Inferior parietal cortex (tissue), 1 donor: ENCODE measurements at regions not wholly inside any gene's neighbourhood (a gene's known extent, or its start where the extent isn't known, plus 50 kb on each side); places are given as distances from the start of the nearest gene placed in this dataset.

Experiments
- DNase-seq: peaks from one replicate; pipeline ENCODE4 v3.0.0-alpha.2; 2016; ENCODE audit errors: extremely low spot score

- no peak for DNase-seq
These were observed 1209.6 kb downstream of the PCDH7 start for GRCh38 chr4:31929676-31930345.

DNA sequence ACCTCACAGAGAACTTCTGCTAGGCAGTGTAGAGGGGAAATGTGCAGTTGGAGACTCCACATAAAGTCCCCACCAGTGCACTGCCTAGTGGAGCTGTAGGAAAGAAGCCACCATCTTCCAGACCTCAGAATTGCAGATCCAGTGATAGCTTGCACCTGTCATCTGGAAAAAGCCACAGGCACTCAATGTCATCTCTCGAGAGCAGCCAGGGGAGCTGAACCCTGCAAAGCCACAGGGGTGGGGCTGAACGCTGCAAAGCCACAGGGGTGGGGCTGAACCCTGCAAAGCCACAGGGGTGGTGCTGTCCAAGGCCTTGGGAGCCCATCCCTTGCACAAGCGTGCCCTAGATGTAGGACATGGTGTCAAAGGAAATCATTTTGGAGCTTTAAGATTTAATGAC, 1226.3 kb downstream of the PCDH7 start:
- DNase-seq, result no peak

DNA sequence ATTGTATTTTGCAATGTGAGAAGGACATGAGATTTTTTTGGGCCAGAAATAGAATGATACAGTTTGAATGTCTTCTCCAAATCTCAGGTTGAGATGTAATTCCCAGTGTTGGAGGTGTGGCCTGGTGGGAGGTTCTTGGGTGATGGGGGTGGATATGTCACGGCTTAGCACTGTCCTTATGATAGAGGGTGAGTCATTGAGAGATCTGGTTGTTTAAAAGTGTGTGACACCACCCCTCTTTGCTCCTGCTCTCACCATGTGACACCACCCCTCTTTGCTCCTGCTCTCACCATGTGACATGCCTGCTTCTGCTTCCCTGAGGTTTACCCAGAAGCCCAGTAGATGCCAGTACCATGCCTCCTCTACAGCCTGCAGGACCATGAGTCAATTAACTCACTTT, 1226.9 kb downstream of the PCDH7 start:
- DNase-seq, result no peak

DNA sequence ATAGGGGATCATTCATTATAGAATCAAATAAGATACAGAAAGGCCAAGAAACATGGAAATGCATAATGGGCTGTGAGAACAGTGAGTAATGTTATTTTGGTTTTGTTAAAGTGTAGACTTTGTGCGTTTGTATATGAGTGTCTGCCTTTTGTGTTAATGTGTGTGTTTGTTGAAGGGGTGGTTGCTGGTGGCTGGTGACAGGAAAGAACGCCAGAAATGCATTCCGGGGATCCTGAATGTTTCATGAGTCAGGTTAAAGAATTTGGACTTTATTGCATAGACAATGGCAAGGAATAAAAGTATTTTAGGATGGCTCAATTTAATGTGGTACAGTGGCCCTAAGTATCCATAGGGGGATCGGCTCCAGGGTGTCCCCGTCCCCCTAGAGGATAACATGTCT, 1228.9 kb downstream of the PCDH7 start:
- DNase-seq, result no peak

DNA sequence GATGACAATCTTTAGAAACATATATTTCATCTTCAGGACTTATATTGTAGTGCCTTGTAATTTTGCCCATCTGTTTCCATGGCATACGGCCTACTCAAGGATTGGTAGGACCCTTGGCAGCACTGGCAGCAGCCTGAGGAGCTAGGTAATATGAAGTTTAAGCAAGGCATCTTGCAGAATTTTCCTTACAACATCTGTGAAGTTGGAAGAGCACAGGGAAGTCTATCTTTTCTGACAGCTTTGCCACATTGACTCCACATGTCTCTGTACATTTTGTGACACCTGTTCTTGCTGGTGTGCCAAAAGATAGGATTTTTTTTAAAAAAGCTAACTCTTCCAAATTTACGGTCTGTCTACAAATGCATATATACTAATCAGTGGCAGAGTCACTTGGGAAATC, 1235.2 kb downstream of the PCDH7 start:
- DNase-seq, result no peak

DNA sequence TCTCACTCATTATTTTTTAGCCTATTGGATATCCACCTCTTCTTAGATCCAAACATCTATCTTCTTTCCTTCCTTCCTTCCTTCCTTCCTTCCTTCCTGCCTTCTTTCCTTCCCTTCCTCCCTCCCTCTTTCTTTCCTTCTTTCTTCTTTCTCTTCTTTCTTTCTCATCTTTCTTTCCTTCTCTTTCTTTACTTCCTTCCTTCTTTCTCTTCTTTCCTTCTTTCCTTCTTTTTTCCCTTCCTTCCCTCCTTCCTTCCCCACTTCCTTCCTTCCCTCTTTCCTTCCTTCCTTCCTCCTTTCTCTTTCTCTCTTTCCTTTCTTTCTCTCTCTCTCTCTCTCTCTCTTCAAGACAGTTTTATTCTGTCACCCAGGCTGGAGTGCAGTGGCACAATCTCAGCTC, 1239.8 kb downstream of the PCDH7 start:
- DNase-seq, result no peak

DNA sequence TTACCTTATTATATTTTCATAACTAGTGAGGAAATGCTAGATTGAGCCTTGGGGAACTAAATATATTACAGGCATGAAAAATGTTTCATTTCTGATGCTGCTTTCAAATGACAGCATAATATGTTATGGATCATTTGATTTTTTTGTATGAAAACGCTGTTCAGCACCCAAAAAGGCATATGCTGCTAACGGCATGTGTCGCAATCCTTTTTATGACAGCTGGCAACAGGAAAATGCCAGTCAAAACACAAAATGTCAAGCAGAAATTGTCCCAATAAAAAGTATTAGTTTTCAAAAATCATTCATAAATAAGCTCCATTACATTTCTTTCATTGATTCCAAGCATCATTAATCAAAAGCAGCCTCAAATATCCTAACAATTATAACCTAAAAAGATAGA, 1244.5 kb downstream of the PCDH7 start:
- DNase-seq, result no peak

- DNase-seq, result no peak
These were observed 1248.7 kb downstream of the PCDH7 start for GRCh38 chr4:31968842-31969241.

DNA sequence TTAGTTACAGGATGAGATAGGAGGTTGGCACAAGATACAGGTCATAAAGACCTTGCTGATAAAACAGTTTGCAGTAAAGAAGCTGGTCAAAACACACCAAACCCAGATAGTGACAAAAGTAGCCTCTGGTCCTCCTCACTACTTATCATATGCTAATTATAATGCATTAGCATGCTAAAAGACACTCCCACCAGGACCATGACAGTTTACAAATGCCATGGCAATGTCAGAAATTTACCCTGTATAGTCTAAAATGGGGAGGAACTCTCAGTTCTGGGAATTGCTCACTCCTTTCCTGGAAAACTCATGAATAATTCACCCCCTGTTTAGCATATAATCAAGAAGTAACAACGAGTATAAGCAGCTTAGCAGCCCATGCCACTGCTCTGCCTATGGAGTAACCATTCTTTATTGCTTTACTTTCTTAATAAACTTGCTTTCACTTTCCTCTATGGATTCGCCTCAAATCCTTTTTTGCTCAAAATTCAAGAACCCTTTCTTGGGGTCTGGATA, 1254.4 kb downstream of the PCDH7 start:
- DNase-seq, result no peak

DNA sequence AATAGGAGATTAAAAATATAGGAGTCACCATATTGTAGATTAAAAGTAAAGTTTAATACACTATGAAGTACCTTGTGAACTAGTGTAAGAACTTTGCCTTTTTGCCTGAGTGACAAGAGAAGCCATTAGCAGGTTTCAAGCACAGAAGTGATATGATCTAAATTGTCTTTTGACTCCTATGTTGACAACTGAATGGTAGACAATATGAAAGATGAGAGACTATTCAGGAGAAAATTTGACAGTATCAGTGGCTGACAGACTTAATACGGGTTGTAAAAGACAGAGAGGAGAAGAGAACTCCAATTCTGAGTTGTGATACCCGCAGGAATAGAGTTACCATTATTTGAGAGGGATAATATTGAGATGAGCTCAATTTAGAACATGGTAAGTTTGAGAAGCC, 1259.8 kb downstream of the PCDH7 start:
- DNase-seq, result no peak

- DNase-seq, result no peak
These were observed 1263.1 kb downstream of the PCDH7 start for GRCh38 chr4:31983246-31983645.

DNA sequence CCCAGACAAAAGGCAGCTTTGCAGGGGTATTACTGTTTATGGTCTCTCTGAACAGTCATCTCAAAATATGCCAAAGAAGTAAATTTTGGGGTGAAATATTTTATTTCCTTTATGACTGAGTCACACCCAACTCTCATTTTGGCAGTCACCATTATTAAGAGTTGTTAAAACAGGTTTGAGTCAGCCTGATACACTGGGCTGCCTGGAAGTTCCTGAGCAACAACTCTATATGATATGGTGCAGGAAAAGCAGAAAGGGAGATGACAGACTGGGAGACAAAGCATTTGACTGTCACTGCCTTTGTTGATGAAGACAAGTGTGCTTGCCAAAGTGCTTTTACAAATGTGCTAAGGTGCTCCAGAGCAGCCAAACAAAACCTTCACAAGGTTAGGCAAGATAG, 1263.5 kb downstream of the PCDH7 start:
- DNase-seq, result no peak

- no peak for DNase-seq
These were observed 1264.7 kb downstream of the PCDH7 start for GRCh38 chr4:31984872-31985271.

DNA sequence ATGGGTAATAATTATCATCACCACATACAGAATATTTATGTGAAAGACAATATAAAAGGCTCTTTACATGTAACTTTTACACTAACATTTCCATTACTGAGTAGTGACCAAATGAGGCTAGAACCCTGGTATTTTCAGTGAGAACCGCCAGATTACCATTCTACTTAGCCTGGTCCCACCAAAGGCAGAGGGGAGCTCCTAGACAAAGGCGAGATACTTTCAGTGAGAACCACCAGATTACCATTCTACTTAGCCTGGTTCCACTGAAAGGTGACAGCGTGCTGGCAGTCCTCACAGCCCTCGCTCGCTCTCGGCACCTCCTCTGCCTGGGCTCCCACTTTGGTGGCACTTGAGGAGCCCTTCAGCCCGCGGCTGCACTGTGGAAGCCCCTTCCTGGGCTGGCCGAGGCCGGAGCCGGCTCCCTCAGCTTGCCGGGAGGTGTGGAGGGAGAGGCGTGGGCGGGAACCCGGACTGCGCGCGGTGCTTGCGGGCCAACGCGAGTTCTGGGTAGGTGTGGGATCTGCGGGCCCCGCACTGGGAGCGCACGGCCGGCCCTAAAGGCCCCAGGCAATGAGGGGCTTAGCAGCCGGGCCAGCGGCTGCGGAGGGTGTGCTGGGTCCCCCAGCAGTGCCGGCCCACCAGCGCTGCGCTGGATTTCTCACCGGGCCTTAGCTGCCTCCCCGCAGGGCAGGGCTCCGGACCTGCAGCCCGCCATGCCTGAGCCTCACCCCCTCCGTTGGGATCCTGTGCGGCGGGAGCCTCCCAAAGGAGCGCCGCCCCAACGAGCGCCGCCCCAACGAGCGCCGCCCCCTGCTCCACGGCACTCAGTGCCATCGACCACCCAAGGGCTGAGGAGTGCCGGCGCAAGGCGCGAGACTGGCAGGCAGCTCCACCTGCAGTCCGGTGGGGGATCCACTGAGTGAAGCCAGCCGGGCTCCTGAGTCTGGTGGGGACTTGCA, 1276.1 kb downstream of the PCDH7 start:
- DNase-seq, result no peak

DNA sequence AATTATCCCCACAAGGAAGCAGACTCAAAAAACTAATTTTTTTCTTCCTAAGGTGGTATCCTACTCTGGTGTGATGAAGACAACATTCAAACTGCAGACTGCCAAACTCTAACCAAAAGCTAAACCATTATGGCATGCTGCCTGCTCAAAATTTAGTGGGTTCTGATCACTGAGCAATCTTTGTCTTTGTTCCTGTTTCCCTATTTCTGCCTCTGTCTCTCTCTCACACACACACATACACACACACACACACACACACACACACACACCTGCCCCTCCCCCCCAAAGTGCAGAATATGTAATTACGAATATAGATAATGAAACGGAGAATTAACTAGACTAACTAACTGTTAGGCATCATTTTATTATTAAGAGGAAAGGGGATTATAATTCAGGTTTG, 1278.6 kb downstream of the PCDH7 start:
- DNase-seq, result no peak

- no peak for DNase-seq
These were observed 1279.7 kb downstream of the PCDH7 start for GRCh38 chr4:31999848-32000247.

DNA sequence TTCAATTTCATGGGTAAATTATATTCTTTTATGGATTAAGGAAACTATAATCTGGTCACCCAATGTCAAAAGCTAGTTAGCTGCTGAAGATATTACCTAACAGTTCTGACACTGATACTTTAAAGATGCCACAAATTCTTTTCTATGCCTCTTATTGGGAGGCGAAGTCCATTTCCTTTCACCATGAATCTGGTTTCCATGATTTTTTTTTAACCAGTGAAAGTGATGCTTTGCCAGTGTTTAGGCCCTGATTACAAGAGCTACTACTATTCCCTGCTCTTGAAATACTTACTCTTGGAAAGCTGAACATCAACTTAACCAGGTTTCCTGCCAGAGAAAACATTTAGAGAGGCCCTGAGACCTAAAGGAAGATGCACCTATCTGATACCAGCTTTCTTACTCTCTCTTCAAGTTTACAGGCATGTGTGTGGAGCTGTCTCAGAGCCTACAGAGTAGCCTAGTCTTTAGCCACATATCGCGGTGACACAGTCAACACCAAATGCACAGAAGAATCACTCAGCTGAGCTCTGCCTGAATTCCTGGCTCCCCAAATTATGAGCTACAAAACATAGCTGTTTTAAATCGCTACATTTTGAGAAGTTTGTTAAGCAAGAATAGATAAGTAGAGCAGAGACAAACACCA, 1280.8 kb downstream of the PCDH7 start:
- no peak for DNase-seq

DNA sequence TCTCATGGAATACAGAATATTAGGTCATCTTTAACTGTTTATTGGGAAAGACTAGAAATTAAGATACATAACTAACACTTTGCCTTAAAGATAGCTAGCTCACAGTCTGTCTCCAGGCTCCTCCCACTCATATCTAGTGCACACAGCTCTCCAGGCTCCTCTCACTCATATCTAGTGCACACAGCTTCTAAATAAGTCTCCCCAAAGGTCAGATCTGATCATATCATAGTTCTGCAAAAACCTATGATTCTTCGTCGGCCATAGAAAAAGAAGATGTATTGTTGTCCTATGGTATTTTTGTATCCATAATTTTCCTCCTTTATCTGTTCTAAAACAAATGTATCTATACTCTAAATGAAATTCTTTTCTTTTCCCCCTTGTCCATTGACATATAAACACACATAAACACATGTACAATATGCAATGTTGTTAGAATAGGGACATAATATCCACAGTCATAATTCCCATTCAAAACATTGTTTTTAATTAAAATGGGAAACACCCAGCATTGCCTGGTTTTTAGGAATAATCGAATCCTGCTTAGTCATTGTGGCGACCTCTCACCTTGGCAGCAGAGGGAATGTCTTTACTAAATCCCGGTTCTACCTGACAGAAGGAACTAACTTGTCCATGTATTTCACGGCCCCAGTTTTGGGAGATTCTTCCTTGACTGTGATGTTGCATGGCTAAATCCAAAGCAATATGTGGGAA, 1282.0 kb downstream of the PCDH7 start:
- DNase-seq, result peak; percentile 20

DNA sequence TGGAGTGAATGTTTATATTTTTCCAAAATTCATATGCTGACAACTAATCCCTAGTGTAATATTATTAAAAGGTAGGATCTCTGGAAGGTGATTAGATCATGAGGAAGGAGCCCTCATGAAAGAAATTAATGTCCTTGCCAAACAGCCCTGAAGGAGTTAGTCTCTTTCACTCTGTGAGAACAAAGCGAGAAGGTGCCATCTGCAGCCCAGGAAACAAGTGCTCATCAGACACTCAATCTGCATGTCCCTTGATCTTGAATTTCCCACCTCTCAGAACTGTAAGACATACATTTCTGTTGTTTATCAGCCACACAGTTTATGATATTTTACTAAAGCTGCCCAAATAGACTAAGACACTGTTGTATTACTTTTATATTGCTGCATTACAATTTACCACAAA, 1283.4 kb downstream of the PCDH7 start:
- DNase-seq, result no peak

DNA sequence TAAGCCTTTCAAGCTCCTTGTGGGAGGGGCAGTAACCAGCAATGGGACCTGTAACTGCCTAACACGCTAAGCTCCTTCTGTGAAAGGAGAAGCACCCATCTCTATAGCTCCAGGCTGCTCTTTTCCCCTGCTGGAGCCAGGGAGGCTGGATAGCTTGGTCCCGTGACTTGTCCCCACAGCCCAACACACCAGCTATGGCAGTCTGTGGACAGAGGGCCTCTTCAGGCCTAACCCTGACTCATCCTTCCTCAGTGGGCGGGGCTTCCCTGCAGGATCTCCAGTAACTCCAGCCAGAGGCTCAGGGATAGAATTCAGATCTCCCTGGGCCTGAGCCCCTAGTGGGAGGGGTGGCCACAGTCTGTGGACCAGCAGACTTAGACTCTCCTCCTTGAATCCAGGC, 1290.1 kb downstream of the PCDH7 start:
- DNase-seq, result no peak

DNA sequence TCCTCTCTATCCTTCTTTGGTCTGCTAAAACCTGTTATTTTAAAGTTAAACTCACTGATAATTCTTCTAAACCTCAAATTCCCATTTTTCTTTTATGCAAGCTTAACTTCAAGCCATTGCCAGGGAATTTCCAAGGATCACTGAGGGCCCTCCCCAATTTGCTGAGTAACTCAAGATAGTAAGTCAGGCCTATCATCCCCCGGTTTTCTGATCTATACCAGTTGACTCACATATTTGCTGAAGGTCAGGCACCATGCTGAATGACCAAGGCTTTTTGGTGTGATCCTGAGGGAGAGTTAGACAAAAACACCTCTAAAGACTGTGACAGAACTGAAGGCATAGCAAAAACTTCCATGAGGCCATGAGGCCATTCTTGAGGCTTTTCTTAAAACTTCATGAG, 1301.9 kb downstream of the PCDH7 start:
- no peak for DNase-seq
